ENCODE measurements at regions not wholly inside any gene's neighbourhood (a gene's known extent, or its start where the extent isn't known, plus 50 kb on each side); places are given as distances from the start of the nearest gene placed in this dataset.

GRCh38 chr10:120282421-120282820, 174.6 kb upstream of the PLPP4 start:
- TF ChIP-seq POLR2A (IDR thresholded peaks at IDR 0.05) (no peak), CTCF (IDR thresholded peaks at IDR 0.05) (no peak)

Data from right lobe of liver (tissue), 4 donors.